ENCODE measurements at regions not wholly inside any gene's neighbourhood (a gene's known extent, or its start where the extent isn't known, plus 50 kb on each side); places are given as distances from the start of the nearest gene placed in this dataset.

- Histone ChIP-seq H3K79me2 (ENCODE audit: control insufficient read depth, insufficient read depth, low read length) (no peaks in the 10 kb centered on the region), H3K4me3 (no peak overlapping the region), H3K4me1 (replicated peaks in 1 of 2; ENCODE audit: control insufficient read depth in 2 of 2, insufficient read depth in 2 of 2, low read length in 2 of 2) (peaks cover 0 to 6% of the 10 kb centered on the region in 2 experiments; a peak in 3 of 5 replicates), H4K20me1 (replicated peaks; ENCODE audit: control insufficient read depth, insufficient read depth, low read length) (no peaks in the 10 kb centered on the region), H3K27ac (ENCODE audit: extremely low read depth, low read depth, low read length) (no peak overlapping the region), H3K9me1 (ENCODE audit: control insufficient read depth, insufficient read depth, low read length) (no peaks in the 10 kb centered on the region), H2AFZ (ENCODE audit: low read depth, low read length) (no peak overlapping the region), H3K36me3 (ENCODE audit: control insufficient read depth, insufficient read depth, low read length) (no peaks in the 10 kb centered on the region), H3K27me3 (ENCODE audit: control insufficient read depth in 2 of 2, insufficient read depth in 2 of 2, low read length in 2 of 2) (peaks cover 14 to 45% of the 10 kb centered on the region in 2 experiments; a peak in 4 of 5 replicates), H3K9ac (ENCODE audit: insufficient read depth in 1 of 2, low read depth in 2 of 2, low read length in 2 of 2) (no peak overlapping the region), H3K9me3 (replicated peaks; ENCODE audit: control insufficient read depth, insufficient read depth, low read depth, low read length) (no peaks in the 10 kb centered on the region), H3K4me2 (ENCODE audit: insufficient read depth, low read length) (no peak overlapping the region)
- no peak for DNase-seq (ENCODE audit: extremely low read depth in 1 of 4, low spot score in 3 of 4)
- intact Hi-C loops (cut with micrococcal nuclease): no loop called here
- POLR2A ChIA-PET: no interaction called here
- FAIRE-seq: no peak
- TF ChIP-seq MAZ (CRISPR knock-in tag; conservative IDR thresholded peaks at IDR 0.05 in 1 of 2, IDR thresholded peaks at IDR 0.05 in 1 of 2) (no peak), CTCF (IDR thresholded peaks at IDR 0.05 in 2 of 3, conservative IDR thresholded peaks at IDR 0.05 in 1 of 3; ENCODE audit: insufficient read depth in 2 of 3, low read depth in 1 of 3, low read length in 3 of 3) (no peak), TBP (optimal IDR thresholded peaks at IDR 0.05; ENCODE audit: low read depth, low read length) (no peak), ZNF24 (IDR thresholded peaks at IDR 0.05) (no peak), THAP12 (CRISPR knock-in tag; IDR thresholded peaks at IDR 0.05) (no peak), NFATC3 (IDR thresholded peaks at IDR 0.05) (no peak), FIP1L1 (IDR thresholded peaks at IDR 0.05; ENCODE audit: low read depth, low read length, poor library complexity, severe bottlenecking) (no peak), BCLAF1 (IDR thresholded peaks at IDR 0.05; ENCODE audit: borderline replicate concordance in 1 of 2, control insufficient read depth in 1 of 2, low read depth in 2 of 2, low read length in 1 of 2) (no peak), MAFG (tag; conservative IDR thresholded peaks at IDR 0.05) (no peak), SMAD1 (IDR thresholded peaks at IDR 0.05; ENCODE audit: low read depth, low read length, partially characterized antibody) (no peak)
- BruUV-seq (replicated peaks): no TSS peak
- in situ Hi-C loops (cut with MboI): no loop called here
- WGBS (ENCODE audit: insufficient coverage, low coverage, missing lambda C conversion rate): 0% methylated on average over 12 of the region's 12 CpGs
- CTCF ChIA-PET (ENCODE audit: low intra/inter-chr PET ratio): no interaction called here
- no peak for ATAC-seq
These were observed 177.8 kb upstream of the SFSWAP start for GRCh38 chr12:131533139-131533538.
